Stimulated activated CD4-positive, alpha-beta T cell treated with anti-CD3 and anti-CD28 coated beads, Interleukin-1b, Interleukin-23, amount 100 ng/mL, for 48 hours (primary cell): ENCODE measurements at regions not wholly inside any gene's neighbourhood (a gene's known extent, or its start where the extent isn't known, plus 50 kb on each side); places are given as distances from the start of the nearest gene placed in this dataset.
"Not testable (repeated sequence)": the region's sequence is repeated elsewhere in the genome, so short reads cannot be mapped to it uniquely, and the experiment has no call there.

ENCODE experiments used
- DNase-seq: peaks from one replicate; pipeline ENCODE4 v3.0.0-alpha.2; 2020

GRCh38 chr2:193187816-193188215, 993.1 kb upstream of the TMEFF2 start:
- no peak for DNase-seq

DNA sequence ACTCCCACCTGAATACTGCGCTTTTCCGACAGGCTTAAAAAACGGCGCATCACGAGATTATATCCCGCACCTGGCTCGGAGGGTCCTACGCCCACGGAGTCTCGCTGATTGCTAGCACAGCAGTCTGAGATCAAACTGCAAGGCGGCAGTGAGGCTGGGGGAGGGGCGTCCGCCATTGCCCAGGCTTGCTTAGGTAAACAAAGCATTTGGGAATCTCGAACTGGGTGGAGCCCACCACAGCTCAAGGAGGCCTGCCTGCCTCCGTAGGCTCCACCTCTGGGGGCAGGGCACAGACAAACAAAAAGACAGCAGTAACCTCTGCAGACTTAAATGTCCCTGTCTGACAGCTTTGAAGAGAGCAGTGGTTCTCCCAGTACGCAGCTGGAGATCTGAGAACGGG, 976.2 kb upstream of the TMEFF2 start:
- not testable (repeated sequence) for DNase-seq

GRCh38 chr2:193156480-193156879, 961.7 kb upstream of the TMEFF2 start:
- no peak for DNase-seq

- DNase-seq, result no peak
Measured at GRCh38 chr2:193154076-193154475, 959.3 kb upstream of the TMEFF2 start.

- DNase-seq, result no peak
Measured at GRCh38 chr2:193153576-193153975, 958.8 kb upstream of the TMEFF2 start.

DNA sequence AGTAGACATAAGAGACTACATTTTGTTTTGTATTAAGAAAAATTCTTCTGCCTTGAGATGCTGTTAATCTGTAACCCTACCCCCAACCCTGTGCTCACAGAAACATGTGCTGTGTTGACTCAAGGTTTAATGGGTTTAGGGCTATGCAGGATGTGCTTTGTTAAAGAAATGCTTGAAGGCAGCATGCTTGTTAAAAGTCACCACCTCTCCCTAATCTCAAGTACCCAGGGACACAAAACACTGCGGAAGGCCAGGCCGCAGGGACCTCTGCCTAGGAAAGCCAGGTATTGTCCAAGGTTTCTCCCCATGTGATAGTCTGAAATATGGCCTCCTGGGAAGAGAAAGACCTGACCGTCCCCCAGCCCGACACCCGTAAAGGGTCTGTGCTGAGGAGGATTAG, 947.7 kb upstream of the TMEFF2 start:
- not testable (repeated sequence) for DNase-seq

DNA sequence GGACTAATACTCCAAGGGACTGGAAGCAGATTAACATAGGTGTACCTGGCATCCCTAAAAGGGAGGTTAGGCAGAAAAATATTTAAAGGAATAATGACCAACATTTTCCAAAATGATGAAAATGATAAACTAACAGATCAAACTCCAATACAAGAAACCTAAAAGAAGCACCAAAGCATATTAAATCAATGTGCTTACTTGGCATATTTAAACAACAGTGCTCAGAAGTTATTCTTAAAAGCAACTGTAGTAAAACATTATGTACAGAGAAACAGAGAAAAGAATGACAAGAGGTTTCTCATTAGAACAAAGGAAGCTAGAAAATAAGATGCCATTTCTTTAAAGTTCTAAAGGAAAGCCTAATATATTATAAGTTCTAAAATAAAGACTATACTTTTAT, 947.3 kb upstream of the TMEFF2 start:
- no peak for DNase-seq

DNA sequence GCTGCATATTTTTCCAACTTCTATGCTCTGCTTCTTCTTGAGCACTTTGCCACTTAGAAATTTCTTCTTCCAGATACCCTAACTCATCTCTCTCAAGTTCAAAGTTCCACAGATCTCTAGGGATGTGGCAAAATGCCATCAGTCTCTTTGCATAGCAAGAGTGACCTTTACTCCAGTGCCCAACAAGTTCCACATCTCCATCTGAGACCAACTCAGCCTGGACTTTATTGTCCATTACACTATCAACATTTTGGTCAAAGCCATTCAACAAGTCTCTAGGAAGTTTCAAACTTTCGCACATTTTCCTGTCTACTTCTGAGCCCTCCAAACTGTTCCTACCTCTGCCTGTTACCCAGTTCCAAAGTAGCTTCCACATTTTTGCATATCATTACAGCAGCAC, 946.2 kb upstream of the TMEFF2 start:
- not testable (repeated sequence) for DNase-seq

DNA sequence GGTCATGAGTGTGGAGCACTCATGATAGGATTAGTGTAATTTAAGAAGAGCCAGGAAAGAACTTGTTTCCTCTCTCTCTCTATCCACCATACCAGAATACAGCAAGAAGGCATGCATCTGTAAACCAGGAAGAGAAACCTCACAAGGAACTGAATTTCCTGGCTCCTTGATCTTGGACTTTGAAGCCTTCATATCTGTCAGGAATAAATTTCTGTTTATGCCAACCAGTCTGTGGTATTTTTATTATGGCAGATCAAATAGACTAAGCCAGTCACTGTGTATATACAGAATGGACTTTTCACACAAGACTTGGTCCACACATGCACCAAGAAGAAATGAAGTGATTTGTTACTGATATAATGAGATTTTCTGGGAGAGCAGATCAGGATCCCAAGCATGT, 930.1 kb upstream of the TMEFF2 start:
- no peak for DNase-seq

- no peak for DNase-seq
Measured at GRCh38 chr2:193114827-193115226, 920.1 kb upstream of the TMEFF2 start.

DNA sequence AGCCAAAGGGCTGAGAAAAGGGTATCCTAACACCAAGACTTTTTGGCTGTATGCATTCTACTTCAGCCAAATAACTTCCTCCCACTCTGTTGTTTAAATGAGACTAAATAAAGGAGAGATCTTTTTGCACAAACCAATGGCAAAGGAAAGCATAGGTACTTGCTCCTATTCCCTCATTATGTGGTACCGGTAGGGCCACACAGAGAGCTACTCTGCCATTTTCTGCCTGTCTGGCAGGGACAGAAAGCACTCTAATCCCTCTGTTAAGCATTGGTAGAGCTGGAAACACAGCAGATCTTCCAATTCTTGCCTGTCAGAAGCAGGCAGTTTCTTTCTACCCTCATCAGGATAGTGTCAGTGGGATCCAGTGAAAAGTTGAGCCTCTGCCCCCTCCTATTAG, 918.3 kb upstream of the TMEFF2 start:
- DNase-seq, result no peak

GRCh38 chr2:193103064-193103463, 908.3 kb upstream of the TMEFF2 start:
- DNase-seq, result no peak

- no peak for DNase-seq
Measured at GRCh38 chr2:193101591-193101990, 906.9 kb upstream of the TMEFF2 start.

GRCh38 chr2:193088026-193088425, 893.3 kb upstream of the TMEFF2 start:
- no peak for DNase-seq

GRCh38 chr2:193076995-193077394, 882.3 kb upstream of the TMEFF2 start:
- DNase-seq, result no peak

GRCh38 chr2:193074933-193075332, 880.2 kb upstream of the TMEFF2 start:
- DNase-seq, result no peak

GRCh38 chr2:193072647-193073046, 877.9 kb upstream of the TMEFF2 start:
- no peak for DNase-seq

DNA sequence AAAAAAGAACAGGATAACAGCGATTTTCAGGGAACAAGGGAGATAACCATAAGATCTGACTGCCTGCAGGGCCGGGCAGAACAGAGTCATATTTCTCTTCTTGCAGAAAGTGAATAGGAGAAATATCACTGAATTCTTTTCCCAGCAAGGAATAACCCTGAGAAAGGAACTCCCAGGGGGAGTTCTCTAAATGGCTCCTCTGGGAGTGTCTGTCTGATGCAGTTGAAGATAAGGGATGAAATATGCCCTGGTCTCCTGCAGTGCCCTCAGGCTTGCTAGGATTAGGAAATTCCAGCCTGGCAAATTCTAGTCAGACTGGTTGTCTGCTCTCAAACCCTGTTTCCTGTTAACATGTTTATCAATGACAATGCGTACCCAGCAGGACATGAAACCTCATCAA, 830.8 kb upstream of the TMEFF2 start:
- DNase-seq, result not testable (repeated sequence)

- no peak for DNase-seq
Measured at GRCh38 chr2:193024791-193025190, 830.1 kb upstream of the TMEFF2 start.

DNA sequence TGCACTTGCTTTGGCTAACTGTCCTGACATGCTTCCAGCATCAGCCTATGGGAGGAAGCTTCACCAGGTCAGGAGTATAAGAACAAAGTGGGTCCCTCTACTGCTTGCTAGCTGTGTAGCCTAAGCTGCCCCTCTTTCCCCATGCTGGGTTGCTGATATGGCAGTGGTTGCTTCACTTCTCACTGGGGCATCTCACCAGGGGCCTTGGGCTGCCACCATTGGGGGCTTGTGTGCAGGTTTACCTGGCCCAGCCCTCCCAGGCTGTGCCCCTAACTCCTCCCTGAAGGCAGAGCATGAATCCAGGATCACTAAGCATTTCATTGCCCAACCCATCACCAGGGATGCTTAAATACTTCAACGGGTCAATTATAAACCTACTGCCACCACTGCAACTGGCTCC, 817.1 kb upstream of the TMEFF2 start:
- DNase-seq, result no peak

GRCh38 chr2:192993059-192993458, 798.3 kb upstream of the TMEFF2 start:
- no peak for DNase-seq

DNA sequence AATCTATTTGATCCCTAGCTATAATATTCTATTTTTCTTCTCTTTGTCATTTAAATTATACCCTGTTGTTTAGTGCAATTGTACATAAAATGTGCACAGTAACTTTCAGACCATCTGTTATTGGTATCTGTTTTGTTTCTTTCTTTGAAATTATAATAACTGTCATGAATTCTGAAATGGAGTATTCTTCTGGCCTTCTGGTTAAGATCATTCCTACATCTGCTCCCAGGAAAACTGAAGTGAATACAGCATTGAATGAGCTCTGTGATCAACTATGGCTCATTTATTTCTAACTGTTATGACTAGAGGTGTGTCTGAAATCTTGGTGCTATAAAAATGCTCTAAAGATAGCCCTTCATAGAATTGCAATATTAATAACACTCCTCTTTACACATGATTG, 788.4 kb upstream of the TMEFF2 start:
- no peak for DNase-seq

DNA sequence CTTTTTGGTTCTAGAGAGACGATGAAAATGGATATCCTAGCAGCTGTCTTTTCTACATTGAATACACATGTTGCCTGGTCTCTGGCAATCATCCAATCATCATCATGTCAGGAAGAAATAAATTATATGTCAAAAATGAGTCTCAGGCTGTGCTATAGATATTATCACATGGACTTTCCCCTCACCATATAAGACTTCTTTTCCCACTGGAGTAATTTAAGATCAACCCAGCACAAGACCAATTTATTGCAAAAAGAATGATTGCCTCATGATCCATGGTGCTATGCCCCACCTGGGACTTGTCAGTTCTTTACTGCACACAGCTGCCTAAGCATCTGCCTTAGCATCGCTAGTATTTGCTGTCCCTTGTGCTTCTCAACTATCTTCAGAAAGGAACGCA, 783.7 kb upstream of the TMEFF2 start:
- no peak for DNase-seq

- DNase-seq, result no peak
Measured at GRCh38 chr2:192971981-192972380, 777.2 kb upstream of the TMEFF2 start.

DNA sequence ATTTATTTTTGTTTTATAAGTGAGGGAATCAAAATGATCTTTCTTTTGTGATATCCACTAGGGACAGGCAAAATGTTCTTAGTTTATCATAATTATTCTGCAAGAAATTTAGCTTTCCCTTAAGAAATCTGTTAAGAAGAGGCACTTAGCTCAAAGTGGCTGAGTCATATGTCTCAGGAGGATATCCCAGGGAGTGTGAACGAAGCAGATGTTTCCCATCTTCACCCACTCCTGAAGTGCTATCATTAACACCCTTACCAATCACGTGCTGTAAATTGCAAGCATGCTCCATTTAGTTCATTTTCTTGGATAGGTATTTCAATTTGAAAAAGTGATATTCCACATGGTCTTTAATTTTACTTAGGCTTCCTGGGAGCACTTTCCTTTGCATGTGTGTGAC, 774.3 kb upstream of the TMEFF2 start:
- no peak for DNase-seq

GRCh38 chr2:192960945-192961344, 766.2 kb upstream of the TMEFF2 start:
- DNase-seq, result no peak
